Breast epithelium (tissue), 3 donors: ENCODE measurements at regions not wholly inside any gene's neighbourhood (a gene's known extent, or its start where the extent isn't known, plus 50 kb on each side); places are given as distances from the start of the nearest gene placed in this dataset.

Experiments
- POLR2A ChIP-seq: fragments of 450-650 bp; IDR thresholded peaks from one replicate; pipeline ENCODE4 v1.6.1; 2016; ENCODE audit warnings: antibody characterized with exemption, mild to moderate bottlenecking, moderate library complexity
- TF ChIP-seq, protein P1 (sequence below), 3 donors: fragments of 450-650 bp; IDR thresholded peaks; one replicate each; pipeline ENCODE4 v1.5.1; 2016 to 2017; ENCODE audit warnings: antibody characterized with exemption in 3 of 3, mild to moderate bottlenecking in 3 of 3, moderate library complexity in 3 of 3

DNA sequence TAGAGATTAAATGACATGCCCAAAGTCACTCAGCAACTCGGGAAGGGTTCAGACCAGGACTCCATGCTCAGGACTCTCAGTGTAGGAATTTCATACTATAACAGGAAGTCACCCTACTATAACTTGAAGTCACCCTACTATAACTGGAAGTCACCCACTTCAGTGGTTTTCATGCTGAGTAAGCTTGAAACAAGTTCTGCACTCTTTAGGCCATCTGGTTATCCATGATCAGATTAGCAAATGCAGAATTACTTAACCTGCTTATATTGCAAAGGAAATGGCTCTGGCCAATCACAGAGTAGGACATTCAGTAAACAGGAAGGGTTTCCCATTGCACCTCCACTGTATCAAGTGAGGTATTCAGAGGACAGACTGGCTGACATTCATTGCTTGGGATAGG lies 1240.4 kb downstream of the GATA3 start:
- TF ChIP-seq, protein P1, sequence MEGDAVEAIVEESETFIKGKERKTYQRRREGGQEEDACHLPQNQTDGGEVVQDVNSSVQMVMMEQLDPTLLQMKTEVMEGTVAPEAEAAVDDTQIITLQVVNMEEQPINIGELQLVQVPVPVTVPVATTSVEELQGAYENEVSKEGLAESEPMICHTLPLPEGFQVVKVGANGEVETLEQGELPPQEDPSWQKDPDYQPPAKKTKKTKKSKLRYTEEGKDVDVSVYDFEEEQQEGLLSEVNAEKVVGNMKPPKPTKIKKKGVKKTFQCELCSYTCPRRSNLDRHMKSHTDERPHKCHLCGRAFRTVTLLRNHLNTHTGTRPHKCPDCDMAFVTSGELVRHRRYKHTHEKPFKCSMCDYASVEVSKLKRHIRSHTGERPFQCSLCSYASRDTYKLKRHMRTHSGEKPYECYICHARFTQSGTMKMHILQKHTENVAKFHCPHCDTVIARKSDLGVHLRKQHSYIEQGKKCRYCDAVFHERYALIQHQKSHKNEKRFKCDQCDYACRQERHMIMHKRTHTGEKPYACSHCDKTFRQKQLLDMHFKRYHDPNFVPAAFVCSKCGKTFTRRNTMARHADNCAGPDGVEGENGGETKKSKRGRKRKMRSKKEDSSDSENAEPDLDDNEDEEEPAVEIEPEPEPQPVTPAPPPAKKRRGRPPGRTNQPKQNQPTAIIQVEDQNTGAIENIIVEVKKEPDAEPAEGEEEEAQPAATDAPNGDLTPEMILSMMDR (IDR thresholded peaks at IDR 0.05): no peak
- TF ChIP-seq POLR2A: no peak
